ENCODE measurements at regions not wholly inside any gene's neighbourhood (a gene's known extent, or its start where the extent isn't known, plus 50 kb on each side); places are given as distances from the start of the nearest gene placed in this dataset.

- TF ChIP-seq CTCF (IDR thresholded peaks at IDR 0.05) (no peak), POLR2A (IDR thresholded peaks at IDR 0.05) (no peak)
Measured at GRCh38 chr6:55089325-55089724, 85.0 kb upstream of the HCRTR2 start.

Data from testis (tissue), 2 donors.